HCT116 (cell line): ENCODE measurements at regions not wholly inside any gene's neighbourhood (a gene's known extent, or its start where the extent isn't known, plus 50 kb on each side); places are given as distances from the start of the nearest gene placed in this dataset.

Source experiments
- ATAC-seq: fragments of 200-7000 bp; cut with Tn5 transposase; 2 replicates; pipeline ENCODE4 v1.9.1; 2020; ENCODE audit warnings: mild to moderate bottlenecking, moderate library complexity
- BruUV-seq: library from RNA; stranded (reverse); fragments of 400-500 nt; replicated peaks from 2 replicates; lab custom pipeline; 2021; lab: Mats Ljungman, UMichigan
- CTCF ChIA-PET: fragments of 300-600 bp; sonication (Branson Sonifier 250); formaldehyde crosslinking; loops from one replicate; lab custom pipeline; 2021; ENCODE audit warnings: antibody characterized with exemption; lab: Charles Lee
- POLR2A ChIA-PET: fragments of 300-600, 350-600 bp; sonication (Branson Sonifier 250); formaldehyde crosslinking; loops from one replicate; lab custom pipeline; 2021; ENCODE audit warnings: antibody characterized with exemption; lab: Charles Lee
- RAD21 ChIA-PET, 2 experiments: fragments of 300-600 bp; sonication (Branson Sonifier 250); formaldehyde crosslinking; loops; one replicate each; lab custom pipeline; 2023; ENCODE audit warnings: low total read pairs in 2 of 2; ENCODE audit not compliant: uncharacterized antibody in 2 of 2, unreplicated experiment in 2 of 2, low non-redundant PET in 1 of 2; lab: Charles Lee
- DNase-seq: peaks from one replicate; pipeline ENCODE4 v3.0.0-alpha.2; 2010; ENCODE audit warnings: low read depth, low spot score
- H2AFZ ChIP-seq: fragments of 200-600 bp; shearing (Covaris generic), sonication (generic); 2 replicates; pipeline ENCODE4 v1.6.1; 2017; ENCODE audit warnings: low read depth, mixed run types, mixed read lengths, antibody characterized with exemption, low read length; ENCODE audit not compliant: poor library complexity, severe bottlenecking
- H3K27ac ChIP-seq: 2 replicates; pipeline ENCODE4 v1.5.1; 2012; ENCODE audit warnings: low read depth, low read length
- H3K27me3 ChIP-seq: fragments of 200-600 bp; sonication (generic); 2 replicates; pipeline ENCODE4 v1.6.1; 2016; ENCODE audit warnings: mixed run types, low read length, mixed read lengths; ENCODE audit not compliant: insufficient read depth
- H3K36me3 ChIP-seq, 2 experiments: fragments of 200-500 bp in 1 of 2; fragments of 200-600 bp in 1 of 2; sonication (Bioruptor generic) in 1 of 2; sonication (generic) in 1 of 2; 2 replicates each; pipeline versions ENCODE4 v1.5.1 to v1.6.1; 2014 to 2016; ENCODE audit warnings: low read length in 2 of 2, inconsistent platforms in 1 of 2, mixed read lengths in 1 of 2, mixed run types in 1 of 2; ENCODE audit not compliant: insufficient read depth in 2 of 2, control insufficient read depth in 1 of 2
- H3K4me1 ChIP-seq, 2 experiments: fragments of 200-600 bp in 1 of 2; sonication (generic) in 1 of 2; 2 replicates each; pipeline versions ENCODE4 v1.5.1 to v1.6.1; 2012 to 2017; ENCODE audit warnings: low read length in 2 of 2, inconsistent platforms in 1 of 2, mild to moderate bottlenecking in 1 of 2, mixed read lengths in 1 of 2, mixed run types in 1 of 2, moderate library complexity in 1 of 2; ENCODE audit not compliant: insufficient read depth in 2 of 2, control insufficient read depth in 1 of 2
- H3K4me2 ChIP-seq: fragments of 200-600 bp; sonication (generic); 2 replicates; pipeline ENCODE4 v1.6.1; 2017; ENCODE audit warnings: mixed run types, low read length, mixed read lengths
- H3K4me3 ChIP-seq, 2 experiments: fragments of 200-600 bp in 1 of 2; sonication (generic) in 1 of 2; replicated peaks in 1 of 2; 2 replicates each; pipeline ENCODE4 v1.5.1; 2011 to 2016; ENCODE audit warnings: low read length in 2 of 2, control low read depth in 1 of 2, low read depth in 1 of 2, mild to moderate bottlenecking in 1 of 2, mixed read lengths in 1 of 2, mixed run types in 1 of 2
- H3K79me2 ChIP-seq: fragments of 200-600 bp; sonication (generic); 2 replicates; pipeline ENCODE4 v1.6.1; 2017; ENCODE audit warnings: mild to moderate bottlenecking, mixed run types, low read length, moderate library complexity, mixed read lengths; ENCODE audit not compliant: insufficient read depth
- H3K9ac ChIP-seq: fragments of 200-600 bp; sonication (generic); 2 replicates; pipeline ENCODE4 v1.6.1; 2016; ENCODE audit warnings: low read length, mixed read lengths
- H3K9me2 ChIP-seq: fragments of 200-600 bp; sonication (generic), shearing (Covaris generic); 2 replicates; pipeline ENCODE4 v1.6.1; 2017; ENCODE audit warnings: mixed run types, mild to moderate bottlenecking, moderate library complexity; ENCODE audit not compliant: insufficient read depth
- H3K9me3 ChIP-seq, 2 experiments: fragments of 200-500 bp in 1 of 2; fragments of 200-600 bp in 1 of 2; sonication (Bioruptor generic) in 1 of 2; sonication (generic) in 1 of 2; 2 replicates each; pipeline ENCODE4 v1.6.1; 2014 to 2017; ENCODE audit warnings: low read length in 2 of 2, mixed read lengths in 2 of 2, inconsistent platforms in 1 of 2, low read depth in 1 of 2, mild to moderate bottlenecking in 1 of 2, mixed run types in 1 of 2, moderate library complexity in 1 of 2; ENCODE audit not compliant: control insufficient read depth in 1 of 2, insufficient read depth in 1 of 2
- H4K20me1 ChIP-seq: fragments of 200-600 bp; sonication (generic), shearing (Covaris generic); 2 replicates; pipeline ENCODE4 v1.6.1; 2017; ENCODE audit warnings: mixed run types, mild to moderate bottlenecking, moderate library complexity; ENCODE audit not compliant: insufficient read depth
- CEBPB ChIP-seq: IDR thresholded peaks from 2 replicates; pipeline ENCODE4 v1.6.1; 2012; ENCODE audit warnings: low read depth
- EGR1 ChIP-seq: IDR thresholded peaks from 2 replicates; pipeline ENCODE4 v1.6.1; 2012; ENCODE audit warnings: low read depth
- EZH2 ChIP-seq: fragments of 200-600 bp; sonication (generic); IDR thresholded peaks from 2 replicates; pipeline ENCODE4 v1.6.1; 2017; ENCODE audit warnings: antibody characterized with exemption, mixed run types
- POLR2A ChIP-seq: IDR thresholded peaks from 2 replicates; pipeline ENCODE4 v1.7.0; 2011; ENCODE audit warnings: borderline replicate concordance; ENCODE audit not compliant: insufficient read depth, insufficient read length; ENCODE audit errors: extremely low read depth
- TCF7L2 ChIP-seq: IDR thresholded peaks from 2 replicates; pipeline ENCODE4 v1.7.0; 2011; ENCODE audit warnings: borderline replicate concordance, inconsistent platforms; ENCODE audit not compliant: insufficient read depth, insufficient read length; ENCODE audit errors: extremely low read depth
- intact Hi-C: fragments of 100-400 bp; cut with micrococcal nuclease; formaldehyde crosslinking; loops from 2 replicates; pipeline ENCODE4 v1.10.0; 2022
- TF ChIP-seq, protein P1 (sequence below): IDR thresholded peaks from 2 replicates; pipeline ENCODE4 v1.6.1; 2012
- TF ChIP-seq, protein P2 (sequence below): IDR thresholded peaks from 2 replicates; pipeline ENCODE4 v1.6.1; 2011; ENCODE audit warnings: mild to moderate bottlenecking, low read length, moderate library complexity; ENCODE audit not compliant: insufficient replicate concordance; ENCODE audit errors: extremely low read depth

DNA sequence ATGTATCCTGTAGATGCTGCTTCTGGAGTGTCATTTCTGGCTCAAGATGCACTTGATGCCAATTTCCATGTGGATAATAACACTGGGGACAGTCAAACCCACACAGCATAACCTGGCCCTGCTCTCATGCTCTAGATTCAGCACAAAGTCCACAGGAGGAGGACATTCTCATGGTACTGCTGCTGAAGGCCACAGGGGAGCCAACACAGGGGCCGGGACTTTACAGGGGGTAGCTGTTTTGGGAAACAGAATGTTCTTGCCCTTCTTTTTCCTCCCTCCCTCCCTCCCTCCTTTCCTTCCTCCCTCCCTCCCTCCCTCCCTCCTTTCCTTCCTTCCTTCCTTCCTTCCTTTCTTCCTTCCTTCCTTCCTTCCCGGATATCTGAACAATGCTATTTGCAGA, 477.4 kb downstream of the PDCD6IP start:
- Histone ChIP-seq H3K36me3 (no peaks in the 10 kb centered on the region), H3K9me2 (no peaks in the 10 kb centered on the region), H3K9ac (no peak overlapping the region), H3K4me2 (no peak overlapping the region), H3K4me1 (no peaks in the 10 kb centered on the region), H3K27ac (no peak overlapping the region), H4K20me1 (no peaks in the 10 kb centered on the region), H3K9me3 (no peaks in the 10 kb centered on the region), H3K4me3 (no peak overlapping the region), H2AFZ (no peak overlapping the region), H3K79me2 (no peaks in the 10 kb centered on the region), H3K27me3 (no peaks in the 10 kb centered on the region)
- ChIA-PET POLR2A (no interaction called here), CTCF (no interaction called here), RAD21 (no interaction called here)
- DNase-seq (no peak), ATAC-seq (no peak)
- TF ChIP-seq CEBPB = no peak
- TF ChIP-seq, protein P1, sequence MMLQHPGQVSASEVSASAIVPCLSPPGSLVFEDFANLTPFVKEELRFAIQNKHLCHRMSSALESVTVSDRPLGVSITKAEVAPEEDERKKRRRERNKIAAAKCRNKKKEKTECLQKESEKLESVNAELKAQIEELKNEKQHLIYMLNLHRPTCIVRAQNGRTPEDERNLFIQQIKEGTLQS = no peak
- no peak for TF ChIP-seq EGR1
- TF ChIP-seq, protein P2, sequence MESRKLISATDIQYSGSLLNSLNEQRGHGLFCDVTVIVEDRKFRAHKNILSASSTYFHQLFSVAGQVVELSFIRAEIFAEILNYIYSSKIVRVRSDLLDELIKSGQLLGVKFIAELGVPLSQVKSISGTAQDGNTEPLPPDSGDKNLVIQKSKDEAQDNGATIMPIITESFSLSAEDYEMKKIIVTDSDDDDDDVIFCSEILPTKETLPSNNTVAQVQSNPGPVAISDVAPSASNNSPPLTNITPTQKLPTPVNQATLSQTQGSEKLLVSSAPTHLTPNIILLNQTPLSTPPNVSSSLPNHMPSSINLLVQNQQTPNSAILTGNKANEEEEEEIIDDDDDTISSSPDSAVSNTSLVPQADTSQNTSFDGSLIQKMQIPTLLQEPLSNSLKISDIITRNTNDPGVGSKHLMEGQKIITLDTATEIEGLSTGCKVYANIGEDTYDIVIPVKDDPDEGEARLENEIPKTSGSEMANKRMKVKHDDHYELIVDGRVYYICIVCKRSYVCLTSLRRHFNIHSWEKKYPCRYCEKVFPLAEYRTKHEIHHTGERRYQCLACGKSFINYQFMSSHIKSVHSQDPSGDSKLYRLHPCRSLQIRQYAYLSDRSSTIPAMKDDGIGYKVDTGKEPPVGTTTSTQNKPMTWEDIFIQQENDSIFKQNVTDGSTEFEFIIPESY = no peak
- TF ChIP-seq EZH2 = no peak
- BruUV-seq = no TSS peak
- intact Hi-C loops = no loop called here

DNA sequence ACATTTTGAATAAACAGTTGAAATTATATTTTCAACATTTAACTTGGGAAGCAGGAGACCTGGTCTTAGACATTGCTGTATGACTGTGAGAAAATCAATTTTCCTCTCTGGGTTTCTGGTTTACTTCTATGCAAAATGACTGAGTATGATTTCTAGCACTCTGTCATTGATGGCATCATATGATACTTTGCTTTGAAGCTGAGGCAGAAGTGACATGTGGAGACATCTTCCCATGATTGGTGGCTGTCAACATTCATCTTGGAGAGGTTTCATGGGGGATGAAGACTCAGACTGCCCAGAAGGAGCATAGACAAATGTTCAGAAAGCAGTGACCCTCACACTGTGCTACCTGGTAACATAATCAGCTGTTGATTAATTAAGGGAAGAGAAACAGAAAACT, 477.9 kb downstream of the PDCD6IP start:
- no TSS peak for BruUV-seq
- intact Hi-C loops = no loop called here
- ChIA-PET RAD21 (no interaction called here), POLR2A (no interaction called here), CTCF (no interaction called here)
- Histone ChIP-seq H3K9ac (no peak overlapping the region), H3K9me2 (no peaks in the 10 kb centered on the region), H4K20me1 (no peaks in the 10 kb centered on the region), H2AFZ (no peak overlapping the region), H3K36me3 (no peaks in the 10 kb centered on the region), H3K9me3 (no peaks in the 10 kb centered on the region), H3K27ac (no peak overlapping the region), H3K79me2 (no peaks in the 10 kb centered on the region), H3K4me3 (no peak overlapping the region), H3K4me2 (no peak overlapping the region), H3K4me1 (no peaks in the 10 kb centered on the region), H3K27me3 (no peaks in the 10 kb centered on the region)
- DNase-seq (no peak), ATAC-seq (no peak)
- TF ChIP-seq TCF7L2 (no peak), POLR2A (no peak)
